ENCODE measurements at regions not wholly inside any gene's neighbourhood (a gene's known extent, or its start where the extent isn't known, plus 50 kb on each side); places are given as distances from the start of the nearest gene placed in this dataset.

DNA sequence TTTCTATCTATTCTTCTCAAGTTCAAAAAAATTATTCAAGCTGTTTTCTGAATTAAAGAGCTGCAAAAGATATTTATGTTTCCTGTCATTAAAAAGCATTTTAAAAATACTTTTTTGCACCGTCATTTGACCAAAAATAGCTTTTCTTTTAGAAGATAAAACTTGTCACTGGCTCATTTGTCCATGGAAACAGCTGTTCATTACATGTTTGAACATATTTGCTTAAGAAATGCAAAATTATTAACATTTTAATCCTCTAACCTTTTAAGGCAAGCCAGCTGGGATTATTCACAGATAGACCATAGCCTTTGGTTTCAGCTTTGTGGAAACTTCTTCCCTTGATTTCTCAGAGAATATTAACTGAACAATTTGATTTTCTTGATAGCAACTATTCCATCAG, 393.9 kb downstream of the TUSC1 start:
- TF ChIP-seq LEF1 (IDR thresholded peaks at IDR 0.05; ENCODE audit: borderline replicate concordance) (no peak), SUZ12 (IDR thresholded peaks at IDR 0.05) (no peak), ELF4 (IDR thresholded peaks at IDR 0.05) (no peak), BHLHE40 (IDR thresholded peaks at IDR 0.05; ENCODE audit: borderline replicate concordance) (no peak), FOXM1 (IDR thresholded peaks at IDR 0.05; ENCODE audit: borderline replicate concordance) (no peak), CTBP1 (IDR thresholded peaks at IDR 0.05; ENCODE audit: borderline replicate concordance) (no peak), FOXA1 (IDR thresholded peaks at IDR 0.05) (no peak), HDGF (IDR thresholded peaks at IDR 0.05; ENCODE audit: borderline replicate concordance) (no peak)
- TF ChIP-seq, protein P1, sequence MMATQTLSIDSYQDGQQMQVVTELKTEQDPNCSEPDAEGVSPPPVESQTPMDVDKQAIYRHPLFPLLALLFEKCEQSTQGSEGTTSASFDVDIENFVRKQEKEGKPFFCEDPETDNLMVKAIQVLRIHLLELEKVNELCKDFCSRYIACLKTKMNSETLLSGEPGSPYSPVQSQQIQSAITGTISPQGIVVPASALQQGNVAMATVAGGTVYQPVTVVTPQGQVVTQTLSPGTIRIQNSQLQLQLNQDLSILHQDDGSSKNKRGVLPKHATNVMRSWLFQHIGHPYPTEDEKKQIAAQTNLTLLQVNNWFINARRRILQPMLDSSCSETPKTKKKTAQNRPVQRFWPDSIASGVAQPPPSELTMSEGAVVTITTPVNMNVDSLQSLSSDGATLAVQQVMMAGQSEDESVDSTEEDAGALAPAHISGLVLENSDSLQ (IDR thresholded peaks at IDR 0.05) = no peak
- no peak for DNase-seq (ENCODE audit: extremely low spot score)
- ChIA-PET CTCF (no interaction called here), POLR2A (no interaction called here)

DNA sequence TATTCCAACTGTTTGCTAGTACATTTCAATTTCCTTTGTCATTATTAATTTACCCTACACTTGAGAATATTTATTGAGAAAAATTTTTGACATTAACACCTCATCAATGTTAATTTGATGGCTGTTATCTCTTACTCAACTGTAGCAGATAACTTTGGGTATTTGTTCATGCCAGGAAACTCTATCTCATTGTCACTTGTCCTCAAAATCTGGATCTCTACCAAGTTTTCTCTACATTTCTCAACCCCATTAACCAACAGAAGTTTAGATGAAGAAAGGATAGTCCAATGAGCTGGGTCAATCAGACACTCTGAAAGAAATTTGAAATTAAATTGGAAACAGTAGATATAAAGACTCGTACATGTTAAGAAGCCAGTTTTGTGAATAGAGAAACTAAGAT, 395.3 kb downstream of the TUSC1 start:
- POLR2A ChIA-PET = no interaction called here
- no peak for TF ChIP-seq LEF1 (IDR thresholded peaks at IDR 0.05; ENCODE audit: borderline replicate concordance)
- no peak for TF ChIP-seq HDGF (IDR thresholded peaks at IDR 0.05; ENCODE audit: borderline replicate concordance)
- TF ChIP-seq CTBP1 (IDR thresholded peaks at IDR 0.05; ENCODE audit: borderline replicate concordance) = no peak
- TF ChIP-seq, protein P1 (IDR thresholded peaks at IDR 0.05) = no peak
- TF ChIP-seq SP1 (IDR thresholded peaks at IDR 0.05) = no peak
- no peak for TF ChIP-seq NFRKB (IDR thresholded peaks at IDR 0.05)
- no peak for TF ChIP-seq ELF4 (IDR thresholded peaks at IDR 0.05)
- TF ChIP-seq L3MBTL2 (conservative IDR thresholded peaks at IDR 0.05) = no peak
- TF ChIP-seq SUZ12 (IDR thresholded peaks at IDR 0.05) = no peak
- TF ChIP-seq BHLHE40 (IDR thresholded peaks at IDR 0.05; ENCODE audit: borderline replicate concordance) = no peak
- no peak for TF ChIP-seq FOXA1 (IDR thresholded peaks at IDR 0.05)
- TF ChIP-seq ZNF384 (IDR thresholded peaks at IDR 0.05) = no peak
- TF ChIP-seq ARNT (IDR thresholded peaks at IDR 0.05) = no peak
- CTCF ChIA-PET = no interaction called here
- no peak for DNase-seq (ENCODE audit: extremely low spot score)

DNA sequence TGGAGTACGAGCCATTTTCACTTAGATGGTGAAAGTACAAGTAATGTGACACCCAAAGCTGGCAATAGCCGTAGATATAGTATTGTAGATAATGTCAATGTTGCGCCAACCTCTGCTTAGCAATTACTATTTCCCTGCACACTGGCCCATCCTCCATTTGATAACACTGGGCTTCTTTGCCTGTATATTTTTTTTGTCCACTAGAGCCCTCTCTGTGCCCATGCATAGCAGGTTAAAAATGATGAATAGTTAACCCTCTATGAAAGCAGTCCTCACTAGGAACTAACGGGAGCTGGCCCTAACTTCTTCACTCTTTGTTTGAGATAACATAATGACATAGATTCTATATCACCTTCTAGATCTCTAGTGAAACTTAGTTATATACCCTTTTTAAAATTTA, 416.8 kb downstream of the TUSC1 start:
- CTCF ChIA-PET = no interaction called here
- TF ChIP-seq ELF4 (IDR thresholded peaks at IDR 0.05) (no peak), L3MBTL2 (conservative IDR thresholded peaks at IDR 0.05) (no peak), ARNT (IDR thresholded peaks at IDR 0.05) (no peak), FOXK2 (IDR thresholded peaks at IDR 0.05) (no peak), HDGF (IDR thresholded peaks at IDR 0.05; ENCODE audit: borderline replicate concordance) (no peak), NFRKB (IDR thresholded peaks at IDR 0.05) (no peak), BHLHE40 (IDR thresholded peaks at IDR 0.05; ENCODE audit: borderline replicate concordance) (no peak), LEF1 (IDR thresholded peaks at IDR 0.05; ENCODE audit: borderline replicate concordance) (no peak), FOXA1 (IDR thresholded peaks at IDR 0.05) (no peak), SP1 (IDR thresholded peaks at IDR 0.05) (no peak), ZNF384 (IDR thresholded peaks at IDR 0.05) (no peak), TARDBP (IDR thresholded peaks at IDR 0.05) (no peak), CTBP1 (IDR thresholded peaks at IDR 0.05; ENCODE audit: borderline replicate concordance) (no peak), SUZ12 (IDR thresholded peaks at IDR 0.05) (no peak), FOXM1 (IDR thresholded peaks at IDR 0.05; ENCODE audit: borderline replicate concordance) (no peak)
- TF ChIP-seq, protein P1 (IDR thresholded peaks at IDR 0.05) = no peak
- POLR2A ChIA-PET = no interaction called here
- no peak for DNase-seq (ENCODE audit: extremely low spot score)

DNA sequence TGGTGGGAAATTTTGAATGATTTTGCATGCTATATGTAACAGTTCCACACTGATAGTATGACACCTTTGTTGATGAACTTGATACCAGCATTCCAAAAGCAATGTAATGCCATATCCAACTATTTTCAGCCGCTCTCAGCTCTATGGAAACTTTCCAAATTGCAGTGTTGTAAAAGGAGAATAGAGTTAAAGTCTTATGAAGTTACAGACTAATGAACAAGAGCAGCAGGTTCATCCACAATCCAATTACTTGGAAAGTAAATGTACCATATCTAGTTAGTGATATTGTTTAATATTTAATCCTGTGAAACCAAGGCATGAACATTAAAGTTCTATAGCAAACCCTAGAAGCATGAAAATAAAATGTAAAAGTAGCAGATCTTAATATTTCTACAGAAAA, 418.2 kb downstream of the TUSC1 start:
- no peak for DNase-seq (ENCODE audit: extremely low spot score)

DNA sequence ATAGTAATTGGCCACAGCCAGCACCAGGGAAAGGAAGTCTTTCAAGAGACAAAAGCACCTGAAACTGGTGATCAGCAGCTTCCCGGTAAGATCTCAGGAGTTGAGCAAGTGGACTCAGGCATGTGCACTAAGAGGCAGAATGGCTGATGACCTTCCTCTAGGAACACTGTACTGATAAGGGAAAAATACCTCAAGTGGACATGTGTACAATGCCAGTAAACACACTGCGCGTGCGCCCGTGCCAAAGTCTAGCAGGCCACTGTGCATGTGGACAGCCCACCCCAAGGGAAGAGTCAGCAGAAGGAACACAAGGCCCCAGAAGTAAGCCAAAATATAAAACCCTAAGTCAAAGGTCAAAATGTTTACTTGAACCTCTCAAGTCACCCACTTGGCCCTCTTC, 423.0 kb downstream of the TUSC1 start:
- ChIA-PET POLR2A (no interaction called here), CTCF (no interaction called here)
- no peak for DNase-seq (ENCODE audit: extremely low spot score)
- TF ChIP-seq CTBP1 (IDR thresholded peaks at IDR 0.05; ENCODE audit: borderline replicate concordance) = no peak
- TF ChIP-seq FOXM1 (IDR thresholded peaks at IDR 0.05; ENCODE audit: borderline replicate concordance) = no peak
- TF ChIP-seq ELF4 (IDR thresholded peaks at IDR 0.05) = no peak
- TF ChIP-seq LEF1 (IDR thresholded peaks at IDR 0.05; ENCODE audit: borderline replicate concordance) = no peak
- TF ChIP-seq HDGF (IDR thresholded peaks at IDR 0.05; ENCODE audit: borderline replicate concordance) = no peak
- no peak for TF ChIP-seq L3MBTL2 (conservative IDR thresholded peaks at IDR 0.05)
- no peak for TF ChIP-seq SUZ12 (IDR thresholded peaks at IDR 0.05)
- no peak for TF ChIP-seq NFRKB (IDR thresholded peaks at IDR 0.05)
- no peak for TF ChIP-seq BHLHE40 (IDR thresholded peaks at IDR 0.05; ENCODE audit: borderline replicate concordance)
- no peak for TF ChIP-seq FOXK2 (IDR thresholded peaks at IDR 0.05)

More for the DNA sequence above, 418.2 kb downstream of the TUSC1 start:
- POLR2A ChIA-PET = no interaction called here
- CTCF ChIA-PET = no interaction called here
- TF ChIP-seq FOXA1 (IDR thresholded peaks at IDR 0.05) = no peak

DNA sequence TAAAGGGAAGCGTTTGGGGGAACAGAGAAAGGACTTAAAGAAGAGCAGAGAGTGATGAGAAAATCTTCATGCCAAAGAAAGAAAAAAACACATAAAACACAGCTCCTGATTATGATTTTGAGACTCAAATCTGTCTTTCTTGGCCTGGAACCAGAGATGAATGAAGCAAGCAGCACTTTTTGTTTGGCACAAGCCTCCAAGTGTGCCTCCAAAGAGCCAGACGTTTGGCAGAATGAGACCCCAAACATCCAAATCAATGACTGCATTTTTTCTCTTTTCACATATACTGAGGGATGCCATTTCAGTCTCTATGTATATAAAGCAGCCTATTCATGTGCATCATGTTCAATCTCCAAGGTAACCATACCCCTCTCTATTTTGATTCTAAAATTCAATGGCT, 424.2 kb downstream of the TUSC1 start:
- no peak for DNase-seq (ENCODE audit: extremely low spot score)
- TF ChIP-seq SP1 (IDR thresholded peaks at IDR 0.05) = no peak
- TF ChIP-seq ZNF384 (IDR thresholded peaks at IDR 0.05) = no peak
- no peak for TF ChIP-seq HDGF (IDR thresholded peaks at IDR 0.05; ENCODE audit: borderline replicate concordance)
- no peak for TF ChIP-seq FOXM1 (IDR thresholded peaks at IDR 0.05; ENCODE audit: borderline replicate concordance)
- POLR2A ChIA-PET = no interaction called here
- CTCF ChIA-PET = no interaction called here

DNA sequence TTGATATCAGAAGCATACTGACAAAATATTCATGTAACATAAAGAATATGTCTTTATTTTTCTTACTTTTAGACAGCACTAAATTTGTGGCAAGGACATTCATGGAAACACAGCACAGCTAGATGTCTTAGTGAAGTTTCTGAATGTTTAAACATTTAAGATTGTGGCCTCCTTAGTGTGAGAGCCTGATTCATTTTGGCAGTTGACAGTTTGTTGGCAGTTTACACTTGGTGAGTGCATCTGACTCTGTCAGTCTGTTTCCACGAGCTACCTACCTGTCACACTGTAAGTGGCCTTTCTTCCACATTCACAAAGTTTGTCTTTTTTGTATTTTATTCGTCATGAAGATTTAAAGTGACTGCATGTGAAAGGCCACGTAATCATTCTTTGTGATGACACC, 436.8 kb downstream of the TUSC1 start:
- CTCF ChIA-PET = no interaction called here
- TF ChIP-seq HDGF (IDR thresholded peaks at IDR 0.05; ENCODE audit: borderline replicate concordance) = no peak
- TF ChIP-seq BHLHE40 (IDR thresholded peaks at IDR 0.05; ENCODE audit: borderline replicate concordance) = no peak
- POLR2A ChIA-PET = no interaction called here
- DNase-seq (ENCODE audit: extremely low spot score) = no peak

Data from HEK293T (cell line).